HUES48 (cell line): ENCODE measurements at regions not wholly inside any gene's neighbourhood (a gene's known extent, or its start where the extent isn't known, plus 50 kb on each side); places are given as distances from the start of the nearest gene placed in this dataset.

Source experiments
- H3K27ac ChIP-seq: one replicate; pipeline ENCODE4 v1.7.0; 2013; ENCODE audit warnings: low read depth, low read length, inconsistent platforms
- H3K27me3 ChIP-seq: 2 replicates; pipeline ENCODE4 v1.6.1; 2013; ENCODE audit warnings: mild to moderate bottlenecking, low read length; ENCODE audit not compliant: control insufficient read depth, insufficient read depth
- H3K36me3 ChIP-seq: 2 replicates; pipeline ENCODE4 v1.6.1; 2013; ENCODE audit warnings: low read length; ENCODE audit not compliant: control insufficient read depth, insufficient read depth
- H3K4me1 ChIP-seq: 2 replicates; pipeline ENCODE4 v1.6.1; 2013; ENCODE audit warnings: mild to moderate bottlenecking, low read length; ENCODE audit not compliant: control insufficient read depth, insufficient read depth
- H3K4me3 ChIP-seq: 2 replicates; pipeline ENCODE4 v1.5.1; 2013; ENCODE audit warnings: mild to moderate bottlenecking, low read depth, low read length
- H3K9ac ChIP-seq: 2 replicates; pipeline ENCODE4 v1.6.1; 2013; ENCODE audit warnings: mild to moderate bottlenecking, low read depth, low read length, moderate library complexity
- H3K9me3 ChIP-seq: 2 replicates; pipeline ENCODE4 v1.6.1; 2013; ENCODE audit warnings: low read length; ENCODE audit not compliant: control insufficient read depth, insufficient read depth

DNA sequence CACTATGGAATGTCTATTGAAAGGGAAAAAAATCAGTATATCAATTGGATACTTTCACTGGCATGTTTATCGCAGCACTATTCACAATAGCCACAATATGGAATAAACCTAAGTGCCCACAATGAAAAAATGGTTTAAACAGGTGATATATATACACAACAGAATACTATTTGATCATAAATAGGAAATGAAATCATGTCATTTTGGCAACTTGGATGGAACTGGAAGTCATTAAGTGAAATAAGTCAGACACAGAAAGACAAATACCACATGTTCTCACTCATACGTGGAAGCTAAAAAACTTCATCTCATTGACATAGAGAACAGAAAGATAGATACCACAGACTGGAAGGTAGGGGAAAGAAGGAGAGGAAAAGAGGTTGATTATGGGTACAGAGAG, 471.6 kb upstream of the FTMT start:
- Histone ChIP-seq H3K27me3 (no peaks in the 10 kb centered on the region), H3K9ac (no peak overlapping the region), H3K36me3 (no peaks in the 10 kb centered on the region), H3K4me3 (no peak overlapping the region), H3K9me3 (no peaks in the 10 kb centered on the region), H3K4me1 (0 out of 2 replicates have a peak, but pooled peaks cover 4% of the 10 kb centered on the region), H3K27ac (no peak overlapping the region)

DNA sequence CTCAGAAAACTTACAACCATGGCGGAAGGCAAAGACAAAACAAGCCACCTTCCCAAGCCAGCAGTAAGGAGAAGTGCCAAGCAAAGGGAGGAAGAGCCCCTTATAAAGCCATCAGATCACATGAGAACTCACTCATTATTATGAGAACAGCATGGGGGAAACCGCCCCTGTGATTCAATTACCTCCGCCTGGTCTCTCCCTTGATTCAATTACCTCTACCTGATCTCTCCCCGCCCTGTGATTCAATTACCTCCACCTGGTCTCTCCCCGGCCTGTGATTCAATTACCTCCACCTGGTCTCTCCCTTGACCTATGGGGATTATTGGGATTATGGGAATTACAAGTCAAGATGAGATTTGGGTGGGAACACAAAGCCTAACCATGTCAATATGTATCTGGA, 467.3 kb upstream of the FTMT start:
- Histone ChIP-seq H3K4me3 (no peak overlapping the region), H3K27me3 (no peaks in the 10 kb centered on the region), H3K9me3 (no peaks in the 10 kb centered on the region), H3K36me3 (no peaks in the 10 kb centered on the region), H3K27ac (no peak overlapping the region), H3K4me1 (0 out of 2 replicates have a peak, but pooled peaks cover 4% of the 10 kb centered on the region), H3K9ac (no peak overlapping the region)

DNA sequence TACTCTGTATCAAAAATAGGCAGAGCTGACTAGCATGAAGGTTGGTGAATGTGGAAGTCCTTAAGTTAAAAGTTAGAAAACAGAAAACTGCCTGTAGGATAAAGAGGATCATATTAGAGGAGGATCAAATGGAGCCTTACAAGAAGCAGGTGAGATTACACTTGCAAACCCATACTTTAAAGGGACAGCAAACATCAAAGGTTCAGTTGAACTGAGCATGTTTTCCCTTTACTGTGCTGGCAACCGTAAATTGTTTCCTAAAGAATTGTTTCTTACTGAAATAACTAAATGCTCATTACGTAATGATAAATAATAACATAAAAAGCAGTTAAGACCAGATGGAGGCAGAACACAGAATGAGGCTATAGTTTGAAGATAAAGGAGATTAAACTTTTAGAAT, 465.3 kb upstream of the FTMT start:
- no peak overlapping the region for H3K27ac ChIP-seq
- no peaks in the 10 kb centered on the region for H3K27me3 ChIP-seq
- H3K9me3 ChIP-seq: no peaks in the 10 kb centered on the region
- H3K9ac ChIP-seq: no peak overlapping the region
- no peak overlapping the region for H3K4me3 ChIP-seq
- H3K36me3 ChIP-seq: no peaks in the 10 kb centered on the region
- H3K4me1 ChIP-seq: 0 out of 2 replicates have a peak, but pooled peaks cover 4% of the 10 kb centered on the region

DNA sequence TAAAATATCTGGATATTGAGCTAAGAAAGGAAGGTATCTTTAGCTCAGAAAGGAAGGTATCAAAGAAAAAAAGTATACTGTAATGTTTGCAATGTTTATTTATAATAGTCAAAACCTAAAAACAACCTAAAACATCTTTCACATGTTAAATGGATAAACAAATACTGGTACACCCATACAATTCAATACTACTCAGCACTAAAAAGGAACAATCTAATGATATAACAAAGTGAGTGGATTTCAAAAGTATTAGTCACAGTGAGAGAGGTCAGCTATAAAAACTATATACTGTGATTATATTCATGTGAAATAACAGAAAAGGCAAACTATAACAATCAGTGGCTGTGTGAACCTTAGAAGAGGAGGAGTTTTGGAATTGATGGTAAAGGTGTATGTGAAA, 455.0 kb upstream of the FTMT start:
- Histone ChIP-seq H3K27ac (no peak overlapping the region), H3K36me3 (no peaks in the 10 kb centered on the region), H3K4me1 (no peaks in the 10 kb centered on the region), H3K27me3 (no peaks in the 10 kb centered on the region), H3K4me3 (no peak overlapping the region), H3K9me3 (peaks cover 1% of the 10 kb centered on the region), H3K9ac (no peak overlapping the region)

DNA sequence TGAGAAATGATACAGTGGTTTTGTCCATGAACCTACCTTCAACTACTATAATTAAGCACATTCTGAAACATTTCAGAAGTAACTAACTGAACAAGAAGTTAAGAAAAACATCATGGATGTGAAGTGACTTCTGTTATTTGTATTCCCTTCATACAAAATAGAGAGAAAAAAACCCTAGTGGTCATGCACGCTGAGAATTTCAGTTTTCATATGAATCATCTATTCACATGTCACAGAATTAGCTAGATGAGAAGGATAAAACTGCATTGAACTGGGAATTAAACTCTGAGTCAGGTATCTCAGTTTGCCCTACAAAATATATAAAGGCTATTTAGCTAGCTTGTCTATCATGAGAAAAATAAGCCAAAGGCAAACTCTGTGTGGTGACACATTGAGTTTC, 451.8 kb upstream of the FTMT start:
- Histone ChIP-seq H3K27ac (no peak overlapping the region), H3K36me3 (no peaks in the 10 kb centered on the region), H3K4me3 (no peak overlapping the region), H3K9me3 (peaks cover 16% of the 10 kb centered on the region), H3K4me1 (no peaks in the 10 kb centered on the region), H3K9ac (no peak overlapping the region), H3K27me3 (no peaks in the 10 kb centered on the region)

DNA sequence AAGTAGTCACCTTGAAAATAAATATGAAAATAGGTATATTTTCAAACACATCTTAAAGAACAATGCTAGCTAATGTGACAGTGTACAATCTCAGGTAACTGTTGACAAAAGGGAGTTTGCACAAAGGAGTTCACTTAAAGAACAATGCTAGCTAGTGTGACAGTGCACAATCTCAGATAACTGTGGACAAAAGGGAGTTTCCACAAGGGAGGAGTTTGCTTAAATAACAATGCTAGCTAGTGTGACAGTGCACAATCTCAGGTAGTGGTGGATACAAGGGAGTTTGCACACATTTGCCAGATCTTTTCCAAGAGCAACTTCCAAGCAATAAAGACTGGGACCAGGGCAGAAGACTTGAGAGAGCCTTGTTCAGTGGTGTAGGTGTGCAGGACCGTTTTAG, 442.9 kb upstream of the FTMT start:
- Histone ChIP-seq H3K27me3 (no peaks in the 10 kb centered on the region), H3K9ac (no peak overlapping the region), H3K36me3 (no peaks in the 10 kb centered on the region), H3K9me3 (no peaks in the 10 kb centered on the region), H3K27ac (no peak overlapping the region), H3K4me3 (no peak overlapping the region), H3K4me1 (no peaks in the 10 kb centered on the region)

DNA sequence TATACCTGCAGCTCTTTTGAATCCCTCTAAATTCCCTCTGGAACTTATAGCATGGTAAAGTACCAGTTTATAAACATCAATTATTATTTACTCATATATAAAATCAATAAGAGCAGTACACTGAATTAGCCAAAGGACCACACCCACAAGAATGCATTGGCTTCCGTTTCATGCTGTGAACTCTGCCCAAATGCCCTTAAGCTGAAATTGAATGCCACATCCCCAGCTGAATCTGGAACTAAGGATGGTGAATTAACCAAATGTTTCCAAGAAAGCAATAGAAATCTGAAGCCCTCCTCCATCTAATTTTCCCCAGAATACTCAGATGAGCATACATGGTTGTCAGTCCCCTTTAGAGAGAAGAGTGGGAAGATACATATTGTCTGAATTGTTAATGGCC, 436.4 kb upstream of the FTMT start:
- Histone ChIP-seq H3K4me1 (no peaks in the 10 kb centered on the region), H3K9me3 (no peaks in the 10 kb centered on the region), H3K27ac (no peak overlapping the region), H3K9ac (no peak overlapping the region), H3K4me3 (no peak overlapping the region), H3K36me3 (no peaks in the 10 kb centered on the region), H3K27me3 (no peaks in the 10 kb centered on the region)

DNA sequence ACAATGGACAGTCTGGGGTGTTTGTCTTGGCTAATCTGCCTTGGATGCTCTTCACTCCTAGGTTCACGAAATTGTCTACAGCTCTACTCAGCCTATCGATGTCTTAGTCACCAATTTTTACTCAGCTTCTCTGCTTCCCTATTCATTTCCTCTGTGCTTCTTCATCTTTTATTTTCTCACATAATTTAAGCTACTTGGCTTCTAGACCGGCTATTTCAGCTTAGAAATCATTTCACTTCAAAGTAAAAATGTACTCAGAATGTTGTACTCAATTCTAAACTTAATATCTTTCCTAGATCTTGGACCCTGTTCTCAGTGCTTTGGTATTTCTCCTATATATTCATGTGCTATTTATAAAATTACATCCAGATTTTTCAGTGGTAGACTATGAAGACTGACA, 430.0 kb upstream of the FTMT start:
- H3K4me1 ChIP-seq: no peaks in the 10 kb centered on the region
- no peak overlapping the region for H3K27ac ChIP-seq
- no peaks in the 10 kb centered on the region for H3K9me3 ChIP-seq
- no peak overlapping the region for H3K9ac ChIP-seq
- H3K27me3 ChIP-seq: no peaks in the 10 kb centered on the region
- no peaks in the 10 kb centered on the region for H3K36me3 ChIP-seq
- H3K4me3 ChIP-seq: no peak overlapping the region

DNA sequence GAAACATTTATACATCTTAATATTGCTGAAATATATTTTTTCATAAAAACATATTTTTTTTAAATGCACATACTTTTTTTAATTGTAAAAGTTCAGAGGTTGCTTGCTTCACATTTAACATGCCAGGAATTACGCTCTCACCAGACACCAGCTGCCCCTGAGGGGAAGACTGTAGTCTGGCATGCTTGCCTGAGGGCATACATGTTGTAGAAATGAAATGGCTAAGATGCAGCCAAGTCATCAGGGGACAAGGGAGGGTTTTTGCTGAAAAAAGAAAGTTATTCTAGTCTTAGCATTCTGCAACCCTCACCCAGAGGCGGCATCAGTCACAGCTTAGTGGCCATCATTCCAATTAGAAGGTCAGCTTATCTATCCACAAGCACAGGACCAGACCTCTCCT, 426.7 kb upstream of the FTMT start:
- no peaks in the 10 kb centered on the region for H3K4me1 ChIP-seq
- H3K36me3 ChIP-seq: no peaks in the 10 kb centered on the region
- no peak overlapping the region for H3K9ac ChIP-seq

DNA sequence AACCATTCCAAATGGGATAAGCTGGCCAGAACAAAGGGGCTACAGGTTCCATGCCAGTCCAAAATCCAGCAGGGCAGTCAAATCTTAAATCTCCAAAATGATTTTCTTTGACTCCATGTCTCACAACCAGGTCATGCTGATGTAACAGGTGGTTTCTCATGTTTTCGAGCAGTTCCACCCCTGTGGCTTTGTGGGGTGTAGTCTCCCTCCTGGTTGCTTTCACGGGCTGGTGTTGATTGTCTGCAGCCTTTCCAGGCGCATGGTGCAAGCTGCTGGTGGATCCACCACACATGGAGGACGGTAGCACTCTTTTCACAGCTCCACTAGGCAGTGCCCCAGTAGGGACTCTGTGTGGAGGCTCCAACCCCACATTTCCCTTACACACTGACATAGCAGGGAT, 425.5 kb upstream of the FTMT start:
- H3K27ac ChIP-seq: no peak overlapping the region
- H3K4me1 ChIP-seq: peaks cover 4% of the 10 kb centered on the region; the same call in 1 of the 2 replicates

More for the DNA sequence above, 426.7 kb upstream of the FTMT start:
- H3K27me3 ChIP-seq: no peaks in the 10 kb centered on the region
- H3K27ac ChIP-seq: no peak overlapping the region
- no peaks in the 10 kb centered on the region for H3K9me3 ChIP-seq
- H3K4me3 ChIP-seq: no peak overlapping the region

DNA sequence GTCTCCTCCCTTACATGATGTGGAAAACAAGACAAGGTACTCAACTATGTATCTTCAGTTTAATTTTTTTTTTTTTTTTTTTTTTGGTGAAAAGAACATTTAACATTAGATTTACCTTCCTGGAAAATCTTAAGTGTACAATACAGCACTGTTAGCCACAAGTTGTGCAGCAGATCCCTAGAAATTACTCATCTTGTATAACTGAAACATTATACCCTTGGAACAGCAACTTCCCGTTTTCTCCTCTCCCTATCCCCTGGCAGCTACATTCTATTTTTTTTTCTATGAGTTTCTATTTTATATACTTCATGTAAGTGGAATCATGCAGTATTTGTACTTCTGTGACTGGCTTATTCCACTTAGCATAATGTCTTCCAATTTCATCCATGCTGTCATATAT, 421.9 kb upstream of the FTMT start:
- Histone ChIP-seq H3K27ac (no peak overlapping the region), H3K4me3 (no peak overlapping the region)

More for the DNA sequence above, 425.5 kb upstream of the FTMT start:
- no peak overlapping the region for H3K9ac ChIP-seq
- no peak overlapping the region for H3K4me3 ChIP-seq
- H3K9me3 ChIP-seq: no peaks in the 10 kb centered on the region
- no peaks in the 10 kb centered on the region for H3K36me3 ChIP-seq
- H3K27me3 ChIP-seq: no peaks in the 10 kb centered on the region

DNA sequence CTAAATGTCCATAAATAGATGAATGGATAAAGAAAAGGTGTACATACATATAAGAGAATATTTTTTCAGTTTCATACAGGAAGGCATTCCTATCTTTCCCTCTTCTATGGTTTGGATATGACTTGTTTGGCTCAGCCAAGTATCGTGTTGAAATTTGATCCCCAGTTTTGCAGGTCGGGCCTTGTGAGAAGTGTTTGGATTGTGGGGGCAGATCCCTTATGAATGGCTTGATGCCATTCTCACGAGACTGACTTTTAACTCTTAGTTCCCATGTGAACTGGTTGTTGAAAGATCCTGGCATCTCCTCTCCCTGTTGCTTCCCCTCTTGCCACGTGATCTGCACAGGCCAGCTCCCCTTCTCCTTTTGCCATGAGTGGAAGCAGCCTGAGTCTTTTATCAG, 421.1 kb upstream of the FTMT start:
- Histone ChIP-seq H3K4me1 (peaks cover 4% of the 10 kb centered on the region; the same call in 1 of the 2 replicates), H3K9ac (no peak overlapping the region), H3K36me3 (no peaks in the 10 kb centered on the region), H3K27ac (no peak overlapping the region), H3K4me3 (no peak overlapping the region), H3K9me3 (no peaks in the 10 kb centered on the region), H3K27me3 (no peaks in the 10 kb centered on the region)

More for the DNA sequence above, 421.9 kb upstream of the FTMT start:
- H3K27me3 ChIP-seq: no peaks in the 10 kb centered on the region
- H3K36me3 ChIP-seq: no peaks in the 10 kb centered on the region
- no peaks in the 10 kb centered on the region for H3K9me3 ChIP-seq
- no peak overlapping the region for H3K9ac ChIP-seq
- H3K4me1 ChIP-seq: peaks cover 4% of the 10 kb centered on the region; the same call in 1 of the 2 replicates
